Mucosa of rectum (tissue), 2 donors: ENCODE measurements at regions not wholly inside any gene's neighbourhood (a gene's known extent, or its start where the extent isn't known, plus 50 kb on each side); places are given as distances from the start of the nearest gene placed in this dataset.

Source experiments
- H3K27ac ChIP-seq, 2 donors: one replicate each; pipeline ENCODE4 v1.7.0; 2013; ENCODE audit warnings: inconsistent platforms in 2 of 2, low read depth in 2 of 2, low read length in 2 of 2
- H3K27me3 ChIP-seq, 2 donors: one replicate each; pipeline ENCODE4 v1.7.0; 2013; ENCODE audit warnings: low read length in 2 of 2; ENCODE audit not compliant: control insufficient read depth in 2 of 2, insufficient read depth in 2 of 2
- H3K36me3 ChIP-seq, 2 donors: one replicate each; pipeline ENCODE4 v1.7.0; 2013; ENCODE audit warnings: low read length in 2 of 2; ENCODE audit not compliant: control insufficient read depth in 2 of 2, insufficient read depth in 2 of 2
- H3K4me1 ChIP-seq, 2 donors: one replicate each; pipeline ENCODE4 v1.7.0; 2013; ENCODE audit warnings: low read length in 2 of 2, mild to moderate bottlenecking in 1 of 2; ENCODE audit not compliant: control insufficient read depth in 2 of 2, insufficient read depth in 2 of 2
- H3K4me3 ChIP-seq, 2 donors: one replicate each; pipeline ENCODE4 v1.7.0; 2013; ENCODE audit warnings: low read length in 2 of 2
- H3K9ac ChIP-seq, 2 donors: one replicate each; pipeline ENCODE4 v1.7.0; 2013; ENCODE audit warnings: low read length in 2 of 2, low read depth in 1 of 2, mild to moderate bottlenecking in 1 of 2
- H3K9me3 ChIP-seq, 2 donors: one replicate each; pipeline ENCODE4 v1.7.0; 2013; ENCODE audit warnings: low read length in 2 of 2; ENCODE audit not compliant: control insufficient read depth in 2 of 2
- donor health status: healthy.
- donor health status: Normal muscosa, but diverticular disease.

DNA sequence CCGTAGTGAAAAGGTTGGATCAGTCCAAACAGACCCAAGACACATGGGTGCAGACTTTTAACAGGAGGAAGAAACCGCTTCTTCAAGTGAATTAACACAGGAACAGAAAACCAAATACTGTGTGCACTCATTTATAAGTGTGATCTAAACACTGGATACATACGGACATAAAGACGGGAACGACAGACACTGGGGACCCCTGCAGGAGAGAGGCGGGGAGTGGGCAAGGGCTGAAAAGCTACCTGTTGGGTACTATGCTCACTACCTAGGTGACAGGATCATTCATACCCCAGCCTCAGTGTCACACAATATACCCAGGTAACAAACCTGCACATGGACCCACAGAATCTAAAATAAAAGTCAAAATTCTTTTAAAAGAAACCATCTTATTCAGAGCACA, 326.0 kb upstream of the NOCT start:
- Histone ChIP-seq H3K9ac (no peak overlapping the region), H3K27me3 (no peaks in the 10 kb centered on the region), H3K9me3 (no peaks in the 10 kb centered on the region)

DNA sequence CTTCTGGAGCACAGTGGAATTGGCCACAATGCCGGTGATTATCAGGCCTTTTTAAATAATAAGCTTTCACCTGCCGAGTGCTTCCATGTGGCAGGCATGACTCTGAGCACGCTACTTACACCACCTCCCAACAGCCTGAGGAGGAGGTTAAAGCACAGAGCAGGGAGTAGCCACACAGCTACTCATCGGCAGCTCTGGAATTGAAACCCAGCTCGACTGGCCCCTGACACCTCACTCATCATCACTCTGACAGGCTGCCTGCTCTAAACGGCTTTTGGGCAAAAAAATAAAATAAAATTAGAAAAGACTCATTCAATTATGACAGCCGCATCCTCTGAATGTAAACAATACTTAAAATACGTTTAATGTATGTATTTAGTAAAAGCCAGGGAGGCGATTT, 326.4 kb upstream of the NOCT start:
- Histone ChIP-seq H3K36me3 (no peaks in the 10 kb centered on the region), H3K27ac (no peak overlapping the region), H3K4me3 (no peak overlapping the region), H3K9me3 (no peaks in the 10 kb centered on the region), H3K27me3 (no peaks in the 10 kb centered on the region), H3K9ac (no peak overlapping the region), H3K4me1 (no peaks in the 10 kb centered on the region)

More for the DNA sequence above, 326.0 kb upstream of the NOCT start:
- Histone ChIP-seq H3K27ac (no peak overlapping the region), H3K4me1 (no peaks in the 10 kb centered on the region), H3K36me3 (no peaks in the 10 kb centered on the region), H3K4me3 (no peak overlapping the region)

- H3K27me3 ChIP-seq: no peaks in the 10 kb centered on the region
- H3K4me3 ChIP-seq: no peak overlapping the region
- H3K4me1 ChIP-seq: no peaks in the 10 kb centered on the region
- no peaks in the 10 kb centered on the region for H3K36me3 ChIP-seq
- no peak overlapping the region for H3K9ac ChIP-seq
- no peaks in the 10 kb centered on the region for H3K9me3 ChIP-seq
- no peak overlapping the region for H3K27ac ChIP-seq
These were observed 327.0 kb upstream of the NOCT start for GRCh38 chr4:138688408-138689085.

DNA sequence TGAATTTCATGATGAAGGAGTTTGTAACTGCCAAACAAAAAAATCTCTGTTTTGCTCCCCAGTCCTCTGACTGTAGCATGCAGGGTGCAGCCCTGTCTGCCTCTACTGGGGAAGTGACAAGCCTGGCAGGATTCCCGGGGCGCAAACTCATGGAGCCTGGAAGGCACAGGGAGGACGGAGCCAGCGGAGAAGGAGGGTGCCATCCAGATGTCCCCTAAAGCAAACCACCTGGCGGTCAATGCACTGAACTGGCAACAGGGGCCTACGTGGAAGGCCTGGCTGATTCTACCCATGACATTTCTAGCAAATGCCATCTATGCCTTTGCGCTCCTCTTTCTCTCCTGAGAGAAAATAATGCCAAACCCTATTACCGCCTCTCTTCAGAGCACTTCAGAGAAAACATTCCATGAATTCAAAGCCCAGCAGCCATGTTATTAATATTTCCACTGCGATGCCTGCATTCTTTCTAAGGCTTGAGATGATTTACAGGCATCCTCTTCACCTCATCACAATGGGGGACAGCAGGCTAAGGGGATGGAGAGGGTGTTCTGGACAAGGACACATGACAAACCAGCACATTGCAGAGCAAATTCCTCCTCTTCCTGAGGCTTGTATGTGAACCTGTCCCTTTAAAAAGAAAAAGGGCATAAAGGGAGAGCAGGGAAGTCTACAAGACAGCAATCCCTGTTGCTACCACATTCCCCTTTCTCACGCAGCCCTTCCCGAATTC, 329.3 kb upstream of the NOCT start:
- Histone ChIP-seq H3K27me3 (no peaks in the 10 kb centered on the region), H3K4me1 (no peaks in the 10 kb centered on the region), H3K9ac (no peak overlapping the region), H3K9me3 (no peaks in the 10 kb centered on the region), H3K4me3 (no peak overlapping the region), H3K36me3 (no peaks in the 10 kb centered on the region), H3K27ac (no peak overlapping the region)

- Histone ChIP-seq H3K36me3 (no peaks in the 10 kb centered on the region), H3K27me3 (no peaks in the 10 kb centered on the region), H3K27ac (no peak overlapping the region)
These were observed 330.3 kb upstream of the NOCT start for GRCh38 chr4:138685316-138685715.

DNA sequence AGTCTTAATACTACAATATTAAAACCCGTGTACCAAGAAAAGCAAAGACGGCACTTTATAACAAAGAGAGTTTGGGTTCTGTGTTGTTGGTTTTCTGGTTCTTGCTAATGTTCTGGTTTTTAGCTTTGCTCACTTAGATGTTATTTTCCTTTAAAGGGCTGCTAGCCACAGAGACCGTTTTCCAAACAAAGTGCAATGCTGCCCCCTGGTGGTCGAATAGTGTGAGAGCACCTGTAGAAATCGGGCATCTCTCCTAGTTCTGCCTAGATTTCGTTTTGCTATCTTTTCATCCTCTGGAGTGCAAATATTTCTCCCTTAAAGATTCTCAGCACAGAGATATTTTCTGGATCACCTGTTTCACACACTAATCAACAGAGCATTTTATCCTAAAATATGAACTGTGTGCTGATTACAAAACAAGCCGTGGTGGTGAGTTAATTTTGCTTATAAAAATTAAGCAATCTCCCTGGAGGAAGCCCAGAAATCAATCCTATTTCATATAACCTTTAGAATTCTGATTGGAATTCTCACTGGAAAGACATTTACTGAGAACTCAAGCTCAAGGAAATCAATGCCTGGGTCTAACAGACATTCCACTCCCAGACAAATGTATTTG, 334.5 kb upstream of the NOCT start:
- no peak overlapping the region for H3K9ac ChIP-seq
- H3K4me1 ChIP-seq: no peaks in the 10 kb centered on the region
- no peaks in the 10 kb centered on the region for H3K9me3 ChIP-seq
- H3K36me3 ChIP-seq: no peaks in the 10 kb centered on the region
- H3K27ac ChIP-seq: no peak overlapping the region
- no peak overlapping the region for H3K4me3 ChIP-seq
- no peaks in the 10 kb centered on the region for H3K27me3 ChIP-seq

More at GRCh38 chr4:138685316-138685715, 330.3 kb upstream of the NOCT start:
- Histone ChIP-seq H3K4me1 (no peaks in the 10 kb centered on the region), H3K9me3 (no peaks in the 10 kb centered on the region), H3K9ac (no peak overlapping the region), H3K4me3 (no peak overlapping the region)

GRCh38 chr4:138680256-138680655, 335.3 kb upstream of the NOCT start:
- H3K9ac ChIP-seq: no peak overlapping the region
- no peaks in the 10 kb centered on the region for H3K27me3 ChIP-seq
- H3K4me3 ChIP-seq: no peak overlapping the region
- no peaks in the 10 kb centered on the region for H3K36me3 ChIP-seq
- H3K9me3 ChIP-seq: no peaks in the 10 kb centered on the region
- H3K4me1 ChIP-seq: no peaks in the 10 kb centered on the region
- H3K27ac ChIP-seq: no peak overlapping the region

DNA sequence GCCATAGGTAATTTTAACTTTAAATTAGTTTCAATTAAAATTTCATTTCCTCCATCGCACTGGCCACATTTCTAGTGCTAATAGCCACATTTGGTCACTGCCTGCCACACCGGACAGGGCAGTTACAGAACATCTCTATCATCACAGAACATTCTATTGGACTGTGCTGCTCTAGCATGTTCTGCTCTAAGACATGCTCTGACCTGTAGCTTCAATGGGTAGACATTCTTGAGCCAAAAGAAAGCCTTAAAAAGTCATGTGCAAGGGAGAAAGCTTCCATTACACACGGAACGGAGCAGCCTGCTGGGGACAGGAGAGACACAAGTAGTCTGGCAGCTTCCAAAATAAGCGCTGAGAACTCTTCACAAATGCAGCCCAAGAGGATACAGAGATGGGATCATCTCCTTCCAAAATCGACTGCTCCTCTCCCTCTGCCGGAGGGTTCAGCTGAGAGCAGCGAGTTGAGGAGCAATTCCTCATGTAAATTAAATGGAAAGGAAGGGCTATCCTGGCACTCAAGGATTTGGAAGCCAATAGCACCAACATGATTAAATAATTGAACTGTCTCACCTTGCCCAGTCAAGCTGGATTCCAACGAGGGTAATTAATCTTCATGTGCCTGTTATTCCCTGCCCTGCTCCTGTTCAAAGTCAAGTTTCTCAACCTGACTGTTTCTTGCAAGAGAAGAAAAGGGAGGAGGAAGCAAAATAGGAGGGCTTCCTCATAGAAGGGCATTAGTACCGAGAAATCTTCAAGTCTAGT, 336.4 kb upstream of the NOCT start:
- H3K27ac ChIP-seq: no peak overlapping the region
- H3K9ac ChIP-seq: no peak overlapping the region
- H3K4me1 ChIP-seq: no peaks in the 10 kb centered on the region
- H3K9me3 ChIP-seq: no peaks in the 10 kb centered on the region
- H3K4me3 ChIP-seq: no peak overlapping the region
- H3K27me3 ChIP-seq: no peaks in the 10 kb centered on the region
- H3K36me3 ChIP-seq: no peaks in the 10 kb centered on the region

DNA sequence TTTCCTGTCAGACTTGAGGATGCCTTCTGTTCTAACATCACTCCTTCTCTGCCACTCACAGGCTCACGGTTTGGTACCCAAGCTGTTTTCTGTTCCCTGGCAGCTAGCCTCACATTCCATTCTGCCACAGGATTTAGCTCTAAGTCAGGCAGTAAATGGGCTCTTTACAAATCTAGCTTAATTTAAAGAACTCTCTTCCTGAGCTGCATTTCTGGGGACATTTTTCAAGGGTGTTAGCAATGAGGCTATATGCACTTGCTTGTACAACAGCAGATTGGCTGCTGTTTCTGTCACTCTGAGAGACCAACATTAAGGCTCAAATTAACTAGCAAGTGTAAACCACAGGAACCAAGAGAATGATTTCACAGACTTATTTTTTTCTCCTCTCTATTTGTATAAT, 337.8 kb upstream of the NOCT start:
- no peak overlapping the region for H3K9ac ChIP-seq
- no peaks in the 10 kb centered on the region for H3K27me3 ChIP-seq
- H3K4me1 ChIP-seq: no peaks in the 10 kb centered on the region
- no peaks in the 10 kb centered on the region for H3K9me3 ChIP-seq
- no peaks in the 10 kb centered on the region for H3K36me3 ChIP-seq
- H3K4me3 ChIP-seq: no peak overlapping the region
- H3K27ac ChIP-seq: no peak overlapping the region

GRCh38 chr4:138677212-138677611, 338.4 kb upstream of the NOCT start:
- Histone ChIP-seq H3K4me3 (no peak overlapping the region), H3K27me3 (no peaks in the 10 kb centered on the region), H3K4me1 (no peaks in the 10 kb centered on the region), H3K27ac (no peak overlapping the region), H3K36me3 (no peaks in the 10 kb centered on the region), H3K9me3 (no peaks in the 10 kb centered on the region), H3K9ac (no peak overlapping the region)
